HG03342 (cell line): ENCODE measurements at regions not wholly inside any gene's neighbourhood (a gene's known extent, or its start where the extent isn't known, plus 50 kb on each side); places are given as distances from the start of the nearest gene placed in this dataset.
A peak's percentile ranks its signal among the peaks of the same experiment; 100 is the strongest.
"Not testable (repeated sequence)": the region's sequence is repeated elsewhere in the genome, so short reads cannot be mapped to it uniquely, and the experiment has no call there.

Source experiments
- ATAC-seq: cut with Tn5 transposase; IDR thresholded peaks from one replicate; pipeline ENCODE4 v1.9.1; 2021; ENCODE audit warnings: mild to moderate bottlenecking, moderate library complexity; ENCODE audit not compliant: unreplicated experiment

DNA sequence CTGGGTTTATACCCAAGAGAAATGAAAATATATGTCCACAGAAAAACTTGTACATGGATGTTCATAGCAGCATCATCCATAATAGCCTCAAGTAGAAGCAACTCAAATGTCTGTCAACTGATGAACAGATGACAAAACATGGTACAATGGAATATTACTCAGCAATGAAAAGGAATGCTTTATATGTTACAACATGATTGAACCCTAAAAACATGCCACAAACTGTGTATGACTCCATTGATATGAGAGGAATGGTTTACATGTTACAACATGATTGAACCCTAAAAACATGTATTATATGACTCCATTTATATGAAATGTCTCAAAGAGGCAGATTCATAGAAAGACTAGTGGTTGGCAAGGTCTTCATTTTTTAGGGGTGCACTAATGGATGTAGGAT is 104.8 kb downstream of the LAT start:
- not testable (repeated sequence) for ATAC-seq

DNA sequence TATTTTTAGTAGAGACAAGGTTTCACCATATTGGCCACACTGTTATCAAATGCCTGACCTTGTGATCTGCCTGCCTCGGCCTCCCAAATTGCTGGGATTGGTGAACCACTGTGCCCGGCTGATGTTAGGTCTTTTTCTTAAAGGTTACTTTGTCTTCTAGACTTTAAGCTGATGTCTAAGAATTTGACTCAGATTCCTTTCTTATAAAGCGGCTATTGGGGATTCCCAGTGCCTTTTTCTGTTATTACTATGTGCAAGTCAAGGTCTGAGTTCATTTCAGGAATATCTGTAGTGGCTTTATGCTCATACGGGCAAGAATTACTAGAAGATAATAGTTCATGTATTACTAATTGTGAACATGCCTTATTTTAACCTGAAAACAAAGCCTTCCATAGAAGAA is 102.8 kb downstream of the LAT start:
- ATAC-seq: not testable (repeated sequence)

DNA sequence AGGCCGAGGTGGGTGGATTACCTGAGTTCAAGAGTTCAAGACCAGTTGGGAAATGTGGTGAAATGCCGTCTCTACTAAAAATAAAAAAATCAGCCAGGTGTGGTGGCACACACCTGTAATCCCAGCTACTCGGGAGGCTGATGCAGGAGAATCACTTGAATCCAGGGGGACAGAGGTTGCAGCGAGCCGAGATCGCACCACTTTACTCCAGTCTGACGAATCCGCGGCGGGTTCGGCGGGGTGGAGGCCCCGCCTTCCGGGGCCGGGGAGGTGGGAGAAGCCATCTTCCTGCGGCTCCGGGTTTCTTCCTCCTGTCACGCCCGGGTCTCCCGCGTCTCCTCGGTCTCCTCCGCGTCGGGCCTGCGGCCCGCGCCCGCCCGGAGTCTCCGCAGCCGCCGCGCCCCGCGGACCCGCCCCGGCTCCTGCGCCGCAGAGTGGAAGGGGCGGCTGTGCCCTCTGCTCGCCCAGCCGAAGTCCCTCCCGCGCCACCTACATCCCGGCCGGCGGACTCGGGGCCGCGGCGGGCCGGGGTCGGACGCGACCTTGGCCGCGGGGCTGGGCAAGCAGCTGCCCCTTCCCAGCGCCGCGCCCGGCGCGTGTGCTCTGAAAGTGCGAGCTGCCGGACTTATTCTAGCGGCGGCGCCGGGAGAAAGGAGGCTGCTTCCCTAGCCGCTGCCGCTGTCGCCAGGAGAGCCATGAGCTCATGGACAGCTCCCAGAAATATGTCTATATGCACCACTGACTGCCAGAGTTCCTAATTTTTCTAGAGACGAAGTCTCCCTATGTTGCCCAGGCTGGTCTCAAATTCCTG is 97.2 kb downstream of the LAT start:
- not testable (repeated sequence) for ATAC-seq

DNA sequence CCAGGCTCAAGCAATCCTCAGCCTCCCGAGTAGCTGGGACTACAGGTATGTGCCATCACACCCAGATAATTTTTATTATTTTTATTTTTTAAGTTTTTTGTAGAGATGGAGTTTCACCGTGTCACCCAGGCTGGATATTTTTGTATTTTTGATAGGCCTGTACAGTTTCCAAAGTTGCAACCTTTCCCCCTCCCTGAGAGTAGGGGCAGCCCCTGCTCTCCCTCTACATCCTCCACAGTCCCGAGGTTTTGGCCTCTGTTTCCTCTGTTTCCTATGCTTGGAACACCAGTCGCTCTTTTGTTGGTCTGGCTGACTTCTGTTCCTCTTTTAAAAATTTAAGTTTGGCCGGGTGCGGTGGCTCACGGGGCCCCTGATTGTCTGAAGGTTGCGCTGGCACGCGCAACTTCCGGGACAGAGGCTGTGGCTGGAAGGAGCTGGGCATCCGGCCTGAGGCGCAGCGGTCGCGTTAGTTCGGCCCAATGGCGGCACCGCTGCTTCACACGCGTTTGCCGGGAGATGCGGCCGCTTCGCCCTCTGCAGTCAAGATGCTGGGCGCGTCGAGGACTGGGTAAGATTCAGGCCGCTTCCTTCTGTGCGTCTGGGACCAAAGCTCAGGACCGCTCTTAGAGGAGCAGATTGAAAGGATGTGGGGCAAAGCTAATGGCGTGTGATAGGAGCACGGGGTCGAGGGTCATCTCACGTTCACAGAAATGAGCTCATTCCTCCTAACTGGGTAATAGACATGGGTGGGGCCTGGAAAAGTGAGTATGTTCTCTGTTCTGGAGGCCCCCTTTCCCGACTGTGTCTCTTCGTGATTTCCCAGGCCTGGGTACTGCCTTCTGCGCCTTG is 89.9 kb downstream of the LAT start:
- peak; percentile 87 for ATAC-seq

DNA sequence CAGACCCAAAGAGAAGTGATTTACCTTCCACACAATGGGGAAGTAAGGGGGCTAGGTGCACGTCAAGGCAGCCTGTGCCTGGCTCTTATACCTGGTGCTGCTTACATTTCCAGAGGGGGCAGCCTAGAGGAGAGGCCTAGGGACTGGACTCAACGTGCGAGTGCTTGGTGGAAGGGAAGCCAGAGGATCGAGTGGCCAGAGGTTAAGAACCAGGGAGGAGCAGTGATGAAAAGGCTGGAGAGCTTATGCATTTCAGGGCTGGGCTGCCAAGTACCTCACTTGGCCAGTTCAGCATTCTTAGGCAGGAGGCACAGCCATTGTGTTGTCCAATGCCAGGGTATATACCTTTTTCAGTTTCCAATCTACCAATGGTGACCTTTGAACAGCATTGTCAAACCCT is 77.4 kb downstream of the LAT start:
- ATAC-seq: not testable (repeated sequence)

DNA sequence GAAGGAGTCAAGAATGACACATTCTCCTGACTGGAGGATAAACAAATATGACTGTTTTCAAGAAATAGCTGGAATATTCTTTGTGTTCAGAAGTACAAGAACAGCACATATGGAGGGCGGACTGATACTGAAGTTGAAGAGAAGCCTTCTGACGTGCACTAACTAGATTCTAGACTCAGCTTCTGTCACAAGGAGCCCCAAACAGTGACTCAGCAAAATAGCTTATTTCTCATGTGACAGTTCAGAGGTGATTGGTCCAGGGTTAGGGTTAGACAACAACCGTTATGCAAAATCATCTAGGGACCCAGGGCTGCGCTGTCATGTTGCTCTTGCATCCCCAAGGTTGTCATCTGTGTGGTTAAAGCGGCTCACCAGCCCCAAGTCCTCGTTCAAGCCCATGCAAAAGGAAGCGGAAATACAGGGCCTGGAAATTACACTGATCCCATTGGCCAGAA is 76.6 kb downstream of the LAT start:
- ATAC-seq: not testable (repeated sequence)

DNA sequence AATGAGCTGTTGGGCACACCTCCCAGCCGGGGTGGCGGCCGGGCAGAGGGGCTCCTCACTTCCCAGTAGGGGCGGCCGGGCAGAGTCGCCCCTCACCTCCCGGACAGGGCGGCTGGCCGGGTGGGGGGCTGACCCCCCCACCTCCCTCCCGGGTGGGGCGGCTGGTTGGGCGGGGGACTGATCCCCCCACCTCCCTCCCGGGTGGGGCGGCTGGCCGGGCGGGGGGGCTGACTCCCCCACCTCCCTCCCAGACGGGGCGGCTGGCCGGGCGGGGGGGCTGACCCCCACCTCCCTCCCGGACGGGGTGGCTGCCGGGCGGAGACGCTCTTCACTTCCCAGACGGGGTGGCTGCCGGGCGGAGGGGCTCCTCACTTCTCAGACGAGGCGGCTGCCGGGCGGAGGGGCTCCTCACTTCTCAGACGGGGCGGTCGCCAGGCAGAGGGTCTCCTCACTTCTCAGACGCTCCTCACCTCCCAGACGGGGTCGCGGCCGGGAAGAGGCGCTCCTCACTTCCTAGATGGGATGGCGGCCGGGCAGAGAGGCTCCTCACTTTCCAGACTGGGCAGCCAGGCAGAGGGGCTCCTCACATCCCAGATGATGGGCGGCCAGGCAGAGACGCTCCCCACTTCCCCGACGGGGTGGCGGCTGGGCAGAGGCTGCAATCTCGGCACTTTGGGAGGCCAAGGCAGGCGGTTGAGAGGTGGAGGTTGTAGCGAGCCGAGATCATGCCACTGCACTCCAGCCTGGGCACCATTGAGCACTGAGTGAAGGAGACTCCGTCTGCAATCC is 75.4 kb downstream of the LAT start:
- not testable (repeated sequence) for ATAC-seq

DNA sequence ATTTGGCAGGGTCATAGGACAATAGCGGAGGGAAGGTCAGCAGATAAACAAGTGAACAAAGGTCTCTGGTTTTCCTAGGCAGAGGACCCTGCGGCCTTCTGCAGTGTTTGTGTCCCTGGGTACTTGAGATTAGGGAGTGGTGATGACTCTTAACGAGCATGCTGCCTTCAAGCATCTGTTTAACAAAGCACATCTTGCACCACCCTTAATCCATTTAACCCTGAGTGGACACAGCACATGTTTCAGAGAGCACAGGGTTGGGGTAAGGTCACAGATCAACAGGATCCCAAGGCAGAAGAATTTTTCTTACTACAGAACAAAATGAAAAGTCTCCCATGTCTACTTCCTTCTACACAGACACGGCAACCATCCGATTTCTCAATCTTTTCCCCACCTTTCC is 74.7 kb downstream of the LAT start:
- not testable (repeated sequence) for ATAC-seq
